ENCODE measurements at regions not wholly inside any gene's neighbourhood (a gene's known extent, or its start where the extent isn't known, plus 50 kb on each side); places are given as distances from the start of the nearest gene placed in this dataset.

DNA sequence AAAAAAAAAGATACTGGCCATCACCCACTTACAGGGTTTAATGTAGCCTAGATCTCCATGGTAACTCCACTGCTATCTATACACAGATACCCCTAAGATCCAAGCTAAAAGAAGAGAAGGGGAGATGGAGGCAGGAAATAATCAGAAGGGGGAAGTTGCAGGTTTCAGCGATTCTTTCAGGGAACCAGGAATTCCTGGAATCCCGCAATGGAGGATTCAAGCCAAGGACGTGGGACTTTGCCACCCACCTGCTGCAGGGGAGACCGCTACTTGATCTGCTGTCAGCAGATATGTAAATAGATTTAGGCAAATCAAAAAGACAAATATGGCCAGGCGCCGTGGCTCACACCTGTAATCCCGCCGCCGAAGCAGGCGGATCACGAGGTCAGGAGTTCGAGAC is 121.1 kb downstream of the AIPL1 start:
- TF ChIP-seq, protein P1, sequence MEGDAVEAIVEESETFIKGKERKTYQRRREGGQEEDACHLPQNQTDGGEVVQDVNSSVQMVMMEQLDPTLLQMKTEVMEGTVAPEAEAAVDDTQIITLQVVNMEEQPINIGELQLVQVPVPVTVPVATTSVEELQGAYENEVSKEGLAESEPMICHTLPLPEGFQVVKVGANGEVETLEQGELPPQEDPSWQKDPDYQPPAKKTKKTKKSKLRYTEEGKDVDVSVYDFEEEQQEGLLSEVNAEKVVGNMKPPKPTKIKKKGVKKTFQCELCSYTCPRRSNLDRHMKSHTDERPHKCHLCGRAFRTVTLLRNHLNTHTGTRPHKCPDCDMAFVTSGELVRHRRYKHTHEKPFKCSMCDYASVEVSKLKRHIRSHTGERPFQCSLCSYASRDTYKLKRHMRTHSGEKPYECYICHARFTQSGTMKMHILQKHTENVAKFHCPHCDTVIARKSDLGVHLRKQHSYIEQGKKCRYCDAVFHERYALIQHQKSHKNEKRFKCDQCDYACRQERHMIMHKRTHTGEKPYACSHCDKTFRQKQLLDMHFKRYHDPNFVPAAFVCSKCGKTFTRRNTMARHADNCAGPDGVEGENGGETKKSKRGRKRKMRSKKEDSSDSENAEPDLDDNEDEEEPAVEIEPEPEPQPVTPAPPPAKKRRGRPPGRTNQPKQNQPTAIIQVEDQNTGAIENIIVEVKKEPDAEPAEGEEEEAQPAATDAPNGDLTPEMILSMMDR (IDR thresholded peaks at IDR 0.05; ENCODE audit: low read depth, low read length, poor library complexity, severe bottlenecking) = no peak
- TF ChIP-seq EZH2phosphoT487 (IDR thresholded peaks at IDR 0.05; ENCODE audit: borderline replicate concordance, low read length) = no peak
